Skeletal muscle satellite cell (primary cell): ENCODE measurements at regions not wholly inside any gene's neighbourhood (a gene's known extent, or its start where the extent isn't known, plus 50 kb on each side); places are given as distances from the start of the nearest gene placed in this dataset.

ENCODE experiments used
- H3K27me3 ChIP-seq: 2 replicates; pipeline ENCODE4 v1.7.0; 2013; ENCODE audit warnings: low read length; ENCODE audit not compliant: control insufficient read depth, insufficient read depth
- H3K36me3 ChIP-seq: 2 replicates; pipeline ENCODE4 v1.7.0; 2013; ENCODE audit warnings: mild to moderate bottlenecking, control low read depth, low read length; ENCODE audit not compliant: insufficient read depth
- H3K4me1 ChIP-seq: 2 replicates; pipeline ENCODE4 v1.7.0; 2013; ENCODE audit warnings: low read length; ENCODE audit not compliant: control insufficient read depth, insufficient read depth
- H3K4me2 ChIP-seq: 2 replicates; pipeline ENCODE4 v1.7.0; 2013; ENCODE audit warnings: mild to moderate bottlenecking, low read length
- H3K4me3 ChIP-seq: 2 replicates; pipeline ENCODE4 v1.7.0; 2013; ENCODE audit warnings: low read length
- H3K9ac ChIP-seq: 2 replicates; pipeline ENCODE4 v1.7.0; 2013; ENCODE audit warnings: mild to moderate bottlenecking, low read depth, low read length, moderate library complexity
- H3K9me3 ChIP-seq: replicated peaks from 2 replicates; pipeline ENCODE4 v1.7.0; 2013; ENCODE audit warnings: mild to moderate bottlenecking, control low read depth, low read length

DNA sequence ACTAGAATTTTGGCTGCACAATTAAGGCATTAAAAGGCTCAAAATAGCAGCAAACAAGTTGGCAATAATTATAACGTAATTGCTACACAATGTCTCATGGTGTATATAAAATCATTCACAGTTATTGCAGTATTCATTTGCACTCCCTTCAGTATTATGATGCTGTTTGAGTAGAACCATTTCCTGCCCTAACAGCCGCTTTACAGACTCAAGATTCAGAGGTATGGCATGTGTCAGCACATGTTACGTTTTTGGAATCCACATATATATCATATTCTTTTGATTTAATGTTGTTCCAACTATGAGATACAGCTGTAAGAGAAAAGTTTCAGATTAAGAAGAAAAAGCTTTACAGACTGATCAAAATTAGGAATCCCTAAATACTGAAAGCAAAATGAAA lies 56.3 kb upstream of the NCKAP5 start:
- H3K9me3 ChIP-seq, result no peaks in the 10 kb centered on the region
- H3K4me1 ChIP-seq, result no peaks in the 10 kb centered on the region
- no peak overlapping the region for H3K9ac ChIP-seq
- no peak overlapping the region for H3K4me3 ChIP-seq
- H3K36me3 ChIP-seq, result no peaks in the 10 kb centered on the region
- no peak overlapping the region for H3K4me2 ChIP-seq
- H3K27me3 ChIP-seq, result no peaks in the 10 kb centered on the region

DNA sequence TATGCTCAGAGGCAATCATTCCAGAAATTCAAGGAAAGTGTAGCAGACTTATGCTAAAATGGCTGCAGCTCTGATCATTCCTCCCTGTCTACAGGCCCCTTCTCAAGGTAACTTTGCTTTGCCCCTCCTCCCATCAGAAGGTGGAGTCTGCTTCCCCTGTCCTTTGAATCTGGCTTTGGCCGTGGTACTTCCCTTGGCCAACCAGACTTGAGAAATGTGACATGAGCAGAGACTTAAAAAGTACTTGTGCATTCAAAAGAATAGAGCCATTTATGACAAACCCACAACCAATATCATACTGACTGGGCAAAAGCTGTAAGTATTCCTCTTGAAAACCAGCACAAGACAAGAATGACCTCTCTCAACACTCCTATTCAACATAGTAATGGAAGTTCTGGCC lies 59.5 kb upstream of the NCKAP5 start:
- Histone ChIP-seq H3K36me3 (no peaks in the 10 kb centered on the region), H3K9ac (no peak overlapping the region), H3K4me1 (no peaks in the 10 kb centered on the region), H3K27me3 (no peaks in the 10 kb centered on the region), H3K4me2 (no peak overlapping the region), H3K9me3 (no peaks in the 10 kb centered on the region), H3K4me3 (no peak overlapping the region)

DNA sequence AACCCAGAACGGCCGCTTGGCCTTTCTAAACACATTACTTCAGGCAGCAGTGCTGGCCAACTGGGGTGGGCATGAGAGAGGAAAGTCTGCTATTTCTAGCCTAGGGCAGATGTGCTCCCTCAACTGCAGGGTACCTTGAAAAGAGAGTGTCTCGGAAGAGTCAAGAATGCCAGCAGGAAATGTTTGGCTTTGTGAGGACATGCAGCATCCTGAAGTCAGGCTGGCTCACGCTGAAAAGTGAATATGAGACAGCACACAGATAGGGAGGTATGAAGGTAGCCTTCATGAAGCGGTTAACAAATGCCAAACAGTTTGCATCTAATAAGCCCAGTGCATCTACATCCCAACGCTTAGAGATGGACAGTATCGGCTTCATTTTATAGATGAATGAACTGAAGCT lies 65.0 kb upstream of the NCKAP5 start:
- Histone ChIP-seq H3K4me2 (no peak overlapping the region), H3K9ac (no peak overlapping the region), H3K4me3 (no peak overlapping the region), H3K27me3 (no peaks in the 10 kb centered on the region), H3K4me1 (no peaks in the 10 kb centered on the region), H3K36me3 (no peaks in the 10 kb centered on the region), H3K9me3 (no peaks in the 10 kb centered on the region)

DNA sequence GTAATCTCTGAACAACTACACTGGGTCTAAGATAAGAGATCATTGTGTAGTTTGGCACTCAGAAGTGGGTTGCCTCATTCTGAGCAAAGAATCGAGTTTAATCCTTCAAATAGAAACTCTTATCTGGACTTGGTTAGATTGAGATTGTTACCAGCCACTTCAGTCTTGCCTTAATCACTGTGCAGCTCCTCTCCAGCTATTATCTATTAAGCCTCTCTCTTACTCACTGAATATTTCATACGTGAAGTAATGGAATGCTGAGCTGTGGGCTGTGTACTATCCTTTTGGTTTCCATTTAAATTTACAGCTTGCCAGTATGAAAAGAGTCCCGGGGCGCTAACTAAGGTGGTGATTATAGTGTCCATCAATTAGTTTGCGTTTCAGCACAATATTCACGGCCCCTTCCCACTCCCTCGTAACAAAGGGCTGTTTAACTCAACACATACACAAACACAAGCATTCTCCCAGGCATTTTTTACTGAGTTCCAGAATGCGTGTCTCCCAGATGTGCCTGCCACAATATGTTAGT lies 65.7 kb upstream of the NCKAP5 start:
- Histone ChIP-seq H3K4me2 (no peak overlapping the region), H3K9ac (no peak overlapping the region), H3K4me1 (no peaks in the 10 kb centered on the region), H3K9me3 (no peaks in the 10 kb centered on the region), H3K4me3 (no peak overlapping the region), H3K36me3 (no peaks in the 10 kb centered on the region), H3K27me3 (no peaks in the 10 kb centered on the region)

DNA sequence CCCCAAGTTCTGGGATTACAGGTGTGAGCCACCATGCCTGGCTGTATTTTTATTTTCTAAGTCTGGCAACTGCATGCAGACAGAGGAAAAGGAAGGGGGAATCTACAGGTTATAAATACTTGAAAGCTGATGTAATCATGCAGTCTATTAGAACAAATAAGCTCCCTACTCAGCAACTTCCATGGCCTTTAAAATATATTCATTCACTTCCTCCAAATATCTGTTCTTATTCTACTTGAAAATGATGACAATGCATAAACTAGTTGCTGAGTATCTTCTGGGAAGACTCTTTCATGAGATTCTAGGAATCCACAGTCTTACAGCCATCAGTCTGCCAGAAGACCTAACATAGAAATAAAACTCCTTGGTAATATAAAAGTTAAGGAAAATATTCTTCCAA lies 66.9 kb upstream of the NCKAP5 start:
- Histone ChIP-seq H3K9me3 (no peaks in the 10 kb centered on the region), H3K27me3 (no peaks in the 10 kb centered on the region), H3K36me3 (no peaks in the 10 kb centered on the region), H3K4me1 (no peaks in the 10 kb centered on the region), H3K9ac (no peak overlapping the region), H3K4me2 (no peak overlapping the region), H3K4me3 (no peak overlapping the region)

DNA sequence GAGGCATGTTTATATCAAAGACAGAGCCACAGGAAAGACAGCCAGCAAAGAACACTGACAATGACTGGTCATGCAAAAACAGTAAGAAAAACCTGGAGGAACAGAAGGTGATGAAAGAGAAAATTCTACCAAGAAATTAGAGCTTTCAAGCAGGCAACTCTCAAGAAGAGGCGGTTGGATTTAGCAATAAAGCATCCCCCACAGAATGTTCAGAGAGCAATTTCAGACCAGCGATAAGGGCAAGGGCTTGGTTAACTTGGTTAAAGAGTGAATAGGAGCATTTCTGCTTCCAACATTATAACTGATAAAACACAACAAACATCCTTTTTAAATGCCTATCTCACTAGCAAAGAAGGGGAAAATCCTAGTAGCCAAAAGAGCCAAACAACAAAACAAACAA lies 68.0 kb upstream of the NCKAP5 start:
- Histone ChIP-seq H3K4me1 (no peaks in the 10 kb centered on the region), H3K4me3 (no peak overlapping the region), H3K36me3 (no peaks in the 10 kb centered on the region), H3K9ac (no peak overlapping the region), H3K27me3 (no peaks in the 10 kb centered on the region), H3K4me2 (no peak overlapping the region), H3K9me3 (no peaks in the 10 kb centered on the region)

DNA sequence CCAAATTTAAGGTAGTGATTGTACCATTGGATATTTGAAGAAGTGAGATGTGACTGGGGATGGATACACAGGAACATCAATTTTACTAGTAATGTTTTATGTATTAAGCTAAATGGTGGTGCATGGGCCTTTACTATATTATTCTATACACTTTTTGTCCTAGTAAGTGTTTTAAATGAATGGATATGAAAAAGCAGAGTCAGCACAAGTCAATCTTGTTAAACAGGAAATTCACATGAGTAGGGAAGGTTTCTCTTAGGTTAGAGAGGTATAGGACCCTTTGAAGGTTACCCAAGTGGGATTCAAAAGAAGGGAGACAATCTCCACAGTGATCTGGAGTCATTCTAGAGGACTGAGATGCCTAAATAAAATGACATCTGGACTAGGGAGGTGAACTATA lies 71.8 kb upstream of the NCKAP5 start:
- no peak overlapping the region for H3K4me2 ChIP-seq
- no peak overlapping the region for H3K4me3 ChIP-seq
- no peaks in the 10 kb centered on the region for H3K36me3 ChIP-seq
- H3K4me1 ChIP-seq, result no peaks in the 10 kb centered on the region
- no peak overlapping the region for H3K9ac ChIP-seq
- H3K9me3 ChIP-seq, result no peaks in the 10 kb centered on the region
- H3K27me3 ChIP-seq, result no peaks in the 10 kb centered on the region

DNA sequence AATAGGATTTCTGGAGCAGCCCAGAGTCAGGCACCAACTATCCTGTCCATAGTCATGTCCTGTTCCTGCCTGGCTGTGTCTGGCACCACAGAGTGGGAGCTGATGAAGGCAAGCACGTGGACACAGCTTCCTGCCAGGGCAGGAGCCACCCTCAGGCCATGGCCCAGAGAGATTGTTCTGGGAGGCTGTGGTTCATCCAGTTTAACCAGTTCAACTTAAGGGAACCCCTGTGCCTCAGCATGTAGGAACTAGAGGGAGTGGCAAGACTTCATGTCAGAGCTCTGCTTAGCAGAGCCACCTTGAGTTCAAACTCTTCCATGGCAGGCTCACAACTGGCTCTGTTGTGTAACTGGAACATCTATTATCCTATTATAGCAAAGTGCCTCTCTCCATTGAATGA lies 73.2 kb upstream of the NCKAP5 start:
- Histone ChIP-seq H3K9me3 (no peaks in the 10 kb centered on the region), H3K4me2 (no peak overlapping the region), H3K4me3 (no peak overlapping the region), H3K36me3 (no peaks in the 10 kb centered on the region), H3K4me1 (no peaks in the 10 kb centered on the region), H3K9ac (no peak overlapping the region), H3K27me3 (no peaks in the 10 kb centered on the region)

DNA sequence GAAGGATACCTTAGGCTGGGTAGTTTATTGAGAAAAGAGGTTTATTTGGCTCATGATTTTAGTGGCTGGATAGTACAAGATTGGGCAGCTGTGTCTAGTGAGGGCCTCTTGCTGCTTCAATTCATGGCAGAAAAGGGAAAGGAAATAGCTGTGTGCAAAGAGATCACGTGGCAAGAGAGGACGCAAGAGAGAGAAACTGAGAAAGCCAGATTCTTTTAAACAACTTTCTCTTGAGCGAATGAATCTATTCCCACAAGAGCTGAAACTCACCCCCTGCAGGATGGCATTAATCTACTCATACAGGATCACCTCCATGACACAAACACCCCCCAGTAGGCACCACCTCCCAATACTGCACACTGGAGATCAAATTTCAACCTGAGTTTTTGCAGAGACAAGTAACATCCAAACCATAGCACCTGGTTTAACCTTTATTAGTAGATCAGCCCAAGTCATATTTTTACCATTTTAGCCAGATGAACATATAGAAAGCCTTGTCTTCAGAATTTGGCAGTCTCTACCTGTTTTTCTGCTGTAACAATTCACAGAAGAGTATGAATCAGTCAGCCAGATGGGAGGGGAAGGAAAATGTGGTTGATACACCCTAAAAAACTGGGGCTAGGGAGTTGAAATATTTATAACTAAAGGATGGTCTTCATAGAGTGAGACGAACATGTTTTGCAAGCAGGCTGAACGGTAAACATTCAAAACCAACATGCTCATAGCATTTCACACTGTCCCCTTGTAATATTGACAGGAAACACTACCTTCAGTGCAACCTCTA lies 73.9 kb upstream of the NCKAP5 start:
- H3K4me3 ChIP-seq, result no peak overlapping the region
- H3K4me2 ChIP-seq, result no peak overlapping the region
- H3K27me3 ChIP-seq, result no peaks in the 10 kb centered on the region
- no peak overlapping the region for H3K9ac ChIP-seq
- no peaks in the 10 kb centered on the region for H3K36me3 ChIP-seq
- no peaks in the 10 kb centered on the region for H3K9me3 ChIP-seq
- no peaks in the 10 kb centered on the region for H3K4me1 ChIP-seq

DNA sequence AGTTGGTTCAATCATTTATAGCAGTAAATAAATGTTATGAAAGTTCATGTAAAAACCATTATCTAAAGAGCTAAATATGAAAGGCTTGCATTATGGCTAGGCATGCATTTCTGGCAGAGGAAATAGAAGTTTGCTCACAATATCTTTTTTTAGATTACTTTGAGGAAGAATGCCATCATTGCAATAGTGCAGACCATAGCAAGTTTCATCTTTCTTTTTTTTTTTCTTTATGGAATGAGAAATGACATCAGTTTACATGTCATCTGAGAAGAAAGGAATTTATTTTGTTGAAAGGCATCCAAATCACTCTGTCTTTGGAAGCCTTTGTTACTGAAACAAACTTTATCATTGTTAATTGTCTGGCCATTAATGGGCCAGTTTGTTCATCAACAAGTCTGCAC lies 74.5 kb upstream of the NCKAP5 start:
- no peak overlapping the region for H3K9ac ChIP-seq
- H3K4me1 ChIP-seq, result no peaks in the 10 kb centered on the region
- H3K4me2 ChIP-seq, result no peak overlapping the region
- no peaks in the 10 kb centered on the region for H3K36me3 ChIP-seq
- no peaks in the 10 kb centered on the region for H3K9me3 ChIP-seq
- no peaks in the 10 kb centered on the region for H3K27me3 ChIP-seq
- no peak overlapping the region for H3K4me3 ChIP-seq

DNA sequence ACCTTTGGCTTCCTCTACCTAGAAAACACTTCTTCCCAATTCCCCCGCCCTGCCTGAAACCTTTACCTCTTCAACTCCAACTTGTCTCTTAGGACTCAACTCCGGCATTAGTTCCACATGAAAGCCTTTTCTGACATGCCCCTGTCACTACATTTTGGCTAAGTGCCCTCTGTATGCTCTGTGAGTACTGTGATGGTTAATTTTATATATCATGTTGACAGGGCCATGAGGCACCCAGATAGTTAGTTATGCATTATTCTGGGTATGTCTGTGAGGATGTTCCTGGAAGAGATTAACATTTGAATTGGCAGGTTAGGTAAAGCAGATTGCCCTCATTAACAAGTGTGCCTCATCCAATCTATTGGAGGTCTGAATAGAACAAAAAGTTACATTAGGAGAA lies 75.6 kb upstream of the NCKAP5 start:
- Histone ChIP-seq H3K27me3 (no peaks in the 10 kb centered on the region), H3K4me1 (no peaks in the 10 kb centered on the region), H3K4me3 (no peak overlapping the region), H3K9me3 (no peaks in the 10 kb centered on the region), H3K9ac (no peak overlapping the region), H3K4me2 (no peak overlapping the region), H3K36me3 (no peaks in the 10 kb centered on the region)

DNA sequence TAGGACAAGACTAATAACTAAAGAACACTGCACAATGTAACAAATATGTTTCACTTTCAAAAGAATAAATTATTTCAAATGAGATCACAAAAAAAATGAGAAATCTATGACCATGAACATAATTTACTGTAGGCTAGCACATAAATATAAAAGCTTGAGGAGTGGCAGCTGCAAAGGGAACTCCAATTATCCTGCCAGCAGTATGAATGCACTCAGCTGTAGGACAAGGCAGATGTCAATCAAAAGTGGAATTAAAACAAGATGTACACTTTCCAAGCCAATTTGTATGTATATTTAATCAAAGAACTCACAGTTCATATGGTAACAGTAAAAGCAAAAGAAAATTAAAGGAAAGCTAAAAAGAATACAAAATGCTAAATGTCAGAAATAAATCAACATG lies 76.6 kb upstream of the NCKAP5 start:
- Histone ChIP-seq H3K27me3 (no peaks in the 10 kb centered on the region), H3K9me3 (no peaks in the 10 kb centered on the region), H3K4me3 (no peak overlapping the region), H3K9ac (no peak overlapping the region), H3K4me2 (no peak overlapping the region), H3K36me3 (no peaks in the 10 kb centered on the region), H3K4me1 (no peaks in the 10 kb centered on the region)
